ENCODE measurements at regions not wholly inside any gene's neighbourhood (a gene's known extent, or its start where the extent isn't known, plus 50 kb on each side); places are given as distances from the start of the nearest gene placed in this dataset.

DNA sequence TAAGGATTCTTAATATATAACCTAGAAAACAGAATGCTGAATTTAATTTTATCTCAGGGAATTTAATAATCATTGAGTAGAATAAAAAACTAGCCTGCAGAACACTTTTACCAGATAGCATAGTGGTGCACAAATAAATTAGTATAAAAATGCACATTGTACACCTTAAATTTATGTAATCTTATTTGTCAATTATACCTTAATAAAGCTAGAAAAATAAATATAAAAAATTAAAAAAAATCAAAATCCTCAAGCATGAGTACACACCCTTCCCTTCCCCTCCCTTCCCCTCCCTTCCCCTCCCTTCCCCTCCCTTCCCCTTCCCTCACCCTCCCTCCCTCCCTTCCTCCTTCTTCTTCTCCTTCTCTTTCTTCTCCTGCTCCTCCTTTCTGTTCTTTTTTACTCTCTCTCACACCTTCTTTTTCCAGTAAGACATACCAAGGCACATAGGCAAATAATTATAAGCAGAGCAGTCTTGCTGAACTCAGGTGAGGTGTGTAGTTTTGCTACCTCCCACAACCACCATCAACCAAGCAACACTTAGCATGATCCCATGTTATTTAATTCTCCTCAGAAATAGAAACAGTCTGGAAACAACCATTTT is 1395.0 kb downstream of the ZPLD1 start:
- DNase-seq (ENCODE audit: low read depth) = no peak
- TF ChIP-seq, protein P1, sequence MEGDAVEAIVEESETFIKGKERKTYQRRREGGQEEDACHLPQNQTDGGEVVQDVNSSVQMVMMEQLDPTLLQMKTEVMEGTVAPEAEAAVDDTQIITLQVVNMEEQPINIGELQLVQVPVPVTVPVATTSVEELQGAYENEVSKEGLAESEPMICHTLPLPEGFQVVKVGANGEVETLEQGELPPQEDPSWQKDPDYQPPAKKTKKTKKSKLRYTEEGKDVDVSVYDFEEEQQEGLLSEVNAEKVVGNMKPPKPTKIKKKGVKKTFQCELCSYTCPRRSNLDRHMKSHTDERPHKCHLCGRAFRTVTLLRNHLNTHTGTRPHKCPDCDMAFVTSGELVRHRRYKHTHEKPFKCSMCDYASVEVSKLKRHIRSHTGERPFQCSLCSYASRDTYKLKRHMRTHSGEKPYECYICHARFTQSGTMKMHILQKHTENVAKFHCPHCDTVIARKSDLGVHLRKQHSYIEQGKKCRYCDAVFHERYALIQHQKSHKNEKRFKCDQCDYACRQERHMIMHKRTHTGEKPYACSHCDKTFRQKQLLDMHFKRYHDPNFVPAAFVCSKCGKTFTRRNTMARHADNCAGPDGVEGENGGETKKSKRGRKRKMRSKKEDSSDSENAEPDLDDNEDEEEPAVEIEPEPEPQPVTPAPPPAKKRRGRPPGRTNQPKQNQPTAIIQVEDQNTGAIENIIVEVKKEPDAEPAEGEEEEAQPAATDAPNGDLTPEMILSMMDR (conservative IDR thresholded peaks at IDR 0.05; ENCODE audit: low read depth, low read length) = no peak
- H3K4me3 ChIP-seq (ENCODE audit: low read depth, low read length) = no peak overlapping the region

DNA sequence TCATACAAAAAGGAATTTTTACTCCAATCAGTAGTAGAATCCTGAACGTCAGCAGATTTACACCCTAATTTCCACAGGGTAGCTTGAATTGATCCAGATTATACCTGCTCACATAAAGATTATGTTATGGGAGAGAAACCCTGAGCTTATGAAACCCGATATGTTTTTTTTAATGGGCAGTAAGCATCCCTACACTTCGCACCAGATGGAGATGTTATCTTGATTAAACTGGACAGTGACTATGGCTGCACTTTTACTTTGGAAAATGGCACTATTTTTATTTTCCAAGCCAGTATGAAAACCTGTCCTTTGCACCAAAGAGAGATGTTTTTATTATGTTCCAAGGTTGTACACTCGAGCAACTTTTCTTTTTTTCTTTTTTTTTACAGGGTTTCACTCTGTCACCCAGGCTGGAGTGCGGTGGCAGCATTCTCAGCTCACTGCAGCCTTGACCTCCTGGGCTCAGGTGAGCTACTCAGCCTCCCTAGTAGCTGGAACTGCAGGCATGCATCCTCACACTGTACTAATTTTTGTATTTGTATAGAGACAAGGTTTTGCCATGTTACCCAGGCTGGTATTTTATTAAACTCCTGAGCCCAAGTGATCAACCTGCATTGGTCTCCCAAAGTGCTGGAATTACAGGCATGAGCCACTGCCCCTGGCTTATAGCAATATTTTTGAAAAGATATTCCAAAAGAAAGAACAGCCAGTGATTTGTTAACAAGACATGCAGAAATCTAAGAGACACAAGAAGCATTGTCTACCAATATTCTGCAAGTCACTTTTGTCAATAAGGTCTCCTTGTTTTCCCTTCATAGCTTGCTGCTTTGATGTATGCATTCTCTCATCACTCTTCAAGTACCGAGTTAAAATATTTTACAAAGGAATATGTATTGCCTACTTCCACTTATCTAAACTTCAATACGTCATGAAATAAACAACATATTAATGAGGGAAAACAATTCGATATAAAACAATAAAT is 1412.6 kb downstream of the ZPLD1 start:
- H3K4me3 ChIP-seq (ENCODE audit: low read depth, low read length) = no peak overlapping the region
- no peak for DNase-seq (ENCODE audit: low read depth)
- TF ChIP-seq, protein P1 (conservative IDR thresholded peaks at IDR 0.05; ENCODE audit: low read depth, low read length) = no peak

DNA sequence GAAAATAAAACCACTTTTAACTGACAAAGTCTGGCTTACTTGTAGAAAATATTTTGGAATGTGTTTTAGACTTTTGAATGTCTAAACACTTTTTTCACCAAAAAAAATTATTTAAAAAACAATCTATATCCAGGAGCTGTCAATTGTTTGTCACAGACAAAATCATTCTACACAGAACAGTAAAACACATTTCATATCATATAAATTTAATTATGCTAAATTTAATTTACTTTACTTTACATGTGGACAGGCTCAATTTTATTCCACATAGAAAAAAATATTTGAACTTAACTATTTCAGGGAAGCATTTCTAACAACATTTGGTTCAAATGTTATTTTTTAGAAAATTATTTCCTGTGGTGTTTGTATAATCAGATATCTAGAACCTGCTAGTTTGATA is 1417.0 kb downstream of the ZPLD1 start:
- no peak for DNase-seq (ENCODE audit: low read depth)
- TF ChIP-seq, protein P1 (conservative IDR thresholded peaks at IDR 0.05; ENCODE audit: low read depth, low read length) = no peak

DNA sequence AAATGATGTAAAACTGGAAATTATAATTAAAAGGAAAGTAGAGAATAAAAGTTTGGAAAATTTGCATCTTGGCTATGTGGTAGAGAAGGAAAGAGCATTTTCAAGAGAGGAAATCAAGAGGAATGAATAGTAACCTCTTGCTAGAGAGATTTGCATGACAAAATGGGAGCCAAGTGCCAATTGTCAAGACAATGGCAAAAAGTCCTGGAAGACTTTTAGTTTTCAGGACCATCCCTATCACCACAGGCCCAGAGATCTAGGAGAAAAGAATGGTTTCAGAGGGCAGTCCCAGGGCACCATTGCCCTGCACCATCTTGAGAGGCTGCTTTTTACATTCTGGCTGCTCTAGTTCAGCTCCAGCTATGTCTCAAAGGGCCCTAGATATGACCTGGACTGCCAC is 1427.6 kb downstream of the ZPLD1 start:
- H3K4me3 ChIP-seq (ENCODE audit: low read depth, low read length) = no peak overlapping the region
- TF ChIP-seq, protein P1 (conservative IDR thresholded peaks at IDR 0.05; ENCODE audit: low read depth, low read length) = no peak
- no peak for DNase-seq (ENCODE audit: low read depth)

More for the DNA sequence above, 1417.0 kb downstream of the ZPLD1 start:
- no peak overlapping the region for H3K4me3 ChIP-seq (ENCODE audit: low read depth, low read length)

DNA sequence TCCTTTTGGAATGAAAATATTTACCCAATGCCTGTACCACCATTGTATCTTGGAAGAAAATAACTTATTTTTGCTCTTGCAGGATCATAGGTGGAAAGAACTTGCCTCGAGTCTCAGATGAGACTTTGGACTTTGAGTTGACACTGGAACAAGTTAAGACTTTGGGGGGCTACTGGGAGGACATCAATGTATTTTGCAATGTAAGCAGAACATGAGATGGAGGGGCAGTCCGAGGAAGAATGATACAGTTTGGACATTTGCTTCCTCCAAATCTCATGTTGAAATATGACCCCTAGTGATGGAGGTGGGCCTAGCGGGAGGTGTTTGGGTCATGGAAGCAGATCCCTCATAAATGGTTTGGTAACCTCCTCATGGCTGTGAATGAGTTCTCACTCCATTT is 1428.6 kb downstream of the ZPLD1 start:
- no peak overlapping the region for H3K4me3 ChIP-seq (ENCODE audit: low read depth, low read length)
- TF ChIP-seq, protein P1 (conservative IDR thresholded peaks at IDR 0.05; ENCODE audit: low read depth, low read length) = no peak
- no peak for DNase-seq (ENCODE audit: low read depth)

DNA sequence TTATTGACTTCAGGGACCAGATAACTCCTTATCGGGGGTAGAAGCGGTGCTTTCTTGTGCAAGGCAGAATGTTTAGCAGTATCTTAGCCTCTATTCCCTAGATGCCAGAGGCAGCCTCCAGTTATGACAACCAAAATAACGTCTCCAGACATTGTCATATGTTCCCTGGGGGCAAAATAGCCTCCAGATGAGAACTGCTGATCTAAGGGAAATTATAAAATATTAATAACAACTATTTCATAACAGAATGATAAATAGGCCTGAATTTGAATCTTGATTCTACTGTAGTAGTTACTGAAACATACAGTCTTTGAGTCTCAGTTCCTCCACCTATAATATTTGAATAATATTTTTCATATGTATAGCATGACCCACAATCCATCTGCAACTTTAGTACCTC is 1431.3 kb downstream of the ZPLD1 start:
- H3K4me3 ChIP-seq (ENCODE audit: low read depth, low read length) = no peak overlapping the region
- DNase-seq (ENCODE audit: low read depth) = no peak
- TF ChIP-seq, protein P1 (conservative IDR thresholded peaks at IDR 0.05; ENCODE audit: low read depth, low read length) = no peak
